ENCODE measurements at regions not wholly inside any gene's neighbourhood (a gene's known extent, or its start where the extent isn't known, plus 50 kb on each side); places are given as distances from the start of the nearest gene placed in this dataset.

DNA sequence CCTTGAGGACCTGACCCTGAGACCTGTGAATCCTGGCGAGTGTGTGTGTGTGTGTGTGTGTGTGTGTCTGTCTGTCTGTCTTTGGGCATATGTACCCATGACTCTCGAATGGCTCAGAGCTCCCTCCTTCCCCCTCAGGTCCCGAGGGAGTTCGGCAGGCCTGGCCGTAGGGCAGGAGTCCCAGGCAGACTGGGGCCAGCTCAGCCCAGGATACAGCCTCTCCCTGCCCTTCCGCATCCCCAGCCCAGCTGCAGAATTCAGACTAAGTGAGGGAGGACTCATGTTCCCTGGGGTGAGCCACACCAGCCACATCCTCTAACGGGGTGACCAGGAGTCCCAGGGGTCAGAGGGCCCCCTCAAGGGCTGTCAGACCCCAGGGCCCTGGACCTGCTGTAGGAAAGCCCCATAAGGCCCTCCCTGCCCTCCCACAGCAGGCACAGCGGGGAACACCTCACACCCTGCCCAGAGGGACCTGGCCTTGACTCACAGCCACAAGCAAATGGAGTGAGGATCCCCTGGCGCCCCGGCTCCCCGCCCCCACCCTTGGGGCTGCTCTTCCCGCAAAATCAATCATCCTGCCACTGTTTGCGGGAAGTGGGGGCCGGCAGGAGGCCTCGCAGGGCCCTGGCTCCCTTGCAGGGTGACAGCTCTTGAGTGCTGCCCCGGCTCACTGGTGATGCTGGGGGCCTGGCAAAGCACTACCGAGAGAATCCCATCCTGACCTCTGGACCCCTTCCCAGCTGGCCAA is 101.7 kb upstream of the CASZ1 start:
- TF ChIP-seq EZH2 (IDR thresholded peaks at IDR 0.05; ENCODE audit: insufficient read depth, low read length), result no peak
- TF ChIP-seq, protein P1, sequence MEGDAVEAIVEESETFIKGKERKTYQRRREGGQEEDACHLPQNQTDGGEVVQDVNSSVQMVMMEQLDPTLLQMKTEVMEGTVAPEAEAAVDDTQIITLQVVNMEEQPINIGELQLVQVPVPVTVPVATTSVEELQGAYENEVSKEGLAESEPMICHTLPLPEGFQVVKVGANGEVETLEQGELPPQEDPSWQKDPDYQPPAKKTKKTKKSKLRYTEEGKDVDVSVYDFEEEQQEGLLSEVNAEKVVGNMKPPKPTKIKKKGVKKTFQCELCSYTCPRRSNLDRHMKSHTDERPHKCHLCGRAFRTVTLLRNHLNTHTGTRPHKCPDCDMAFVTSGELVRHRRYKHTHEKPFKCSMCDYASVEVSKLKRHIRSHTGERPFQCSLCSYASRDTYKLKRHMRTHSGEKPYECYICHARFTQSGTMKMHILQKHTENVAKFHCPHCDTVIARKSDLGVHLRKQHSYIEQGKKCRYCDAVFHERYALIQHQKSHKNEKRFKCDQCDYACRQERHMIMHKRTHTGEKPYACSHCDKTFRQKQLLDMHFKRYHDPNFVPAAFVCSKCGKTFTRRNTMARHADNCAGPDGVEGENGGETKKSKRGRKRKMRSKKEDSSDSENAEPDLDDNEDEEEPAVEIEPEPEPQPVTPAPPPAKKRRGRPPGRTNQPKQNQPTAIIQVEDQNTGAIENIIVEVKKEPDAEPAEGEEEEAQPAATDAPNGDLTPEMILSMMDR (IDR thresholded peaks at IDR 0.05; ENCODE audit: insufficient read depth, low read depth, low read length), result no peak
